ENCODE measurements at regions not wholly inside any gene's neighbourhood (a gene's known extent, or its start where the extent isn't known, plus 50 kb on each side); places are given as distances from the start of the nearest gene placed in this dataset.

GRCh38 chr13:50357586-50358118 lies 342.4 kb downstream of the KCNRG start:
- H3K4me1 ChIP-seq, result peaks cover 19% of the 10 kb centered on the region
- intact Hi-C loops (cut with DNase I), result no loop called here
- H3K4me3 ChIP-seq, result no peak overlapping the region
- no peaks in the 10 kb centered on the region for H3K36me3 ChIP-seq
- no peaks in the 10 kb centered on the region for H3K27me3 ChIP-seq
- H3K9me3 ChIP-seq, result no peaks in the 10 kb centered on the region
- TF ChIP-seq POLR2AphosphoS5 (IDR thresholded peaks at IDR 0.05; ENCODE audit: insufficient read depth in 1 of 2, low read depth in 1 of 2) (no peak), POLR2A (IDR thresholded peaks at IDR 0.05) (no peak), CTCF (IDR thresholded peaks at IDR 0.05) (no peak)
- no peak overlapping the region for H3K27ac ChIP-seq
- DNase-seq (ENCODE audit: extremely low spot score in 2 of 2), result no peak

- intact Hi-C loops (cut with DNase I), result no loop called here
- no peak for TF ChIP-seq POLR2A (IDR thresholded peaks at IDR 0.05)
- no peak for TF ChIP-seq POLR2AphosphoS5 (IDR thresholded peaks at IDR 0.05; ENCODE audit: insufficient read depth in 1 of 2, low read depth in 1 of 2)
- TF ChIP-seq CTCF (IDR thresholded peaks at IDR 0.05), result no peak
- H3K27ac ChIP-seq, result peak overlapping the region; percentile 37
- peaks cover 19% of the 10 kb centered on the region for H3K4me1 ChIP-seq
- no peak for DNase-seq (ENCODE audit: extremely low spot score in 2 of 2)
- H3K4me3 ChIP-seq, result no peak overlapping the region
- H3K9me3 ChIP-seq, result no peaks in the 10 kb centered on the region
- H3K27me3 ChIP-seq, result no peaks in the 10 kb centered on the region
- H3K36me3 ChIP-seq, result no peaks in the 10 kb centered on the region
These were observed 343.2 kb downstream of the KCNRG start for GRCh38 chr13:50358231-50359040.

GRCh38 chr13:50359041-50359367 lies 343.8 kb downstream of the KCNRG start:
- intact Hi-C loops (cut with DNase I), result no loop called here

GRCh38 chr13:50359779-50360178 lies 344.5 kb downstream of the KCNRG start:
- DNase-seq (ENCODE audit: extremely low spot score in 2 of 2), result no peak
- Histone ChIP-seq H3K27ac (no peak overlapping the region), H3K36me3 (no peaks in the 10 kb centered on the region), H3K27me3 (no peaks in the 10 kb centered on the region), H3K4me1 (peaks cover 19% of the 10 kb centered on the region), H3K9me3 (no peaks in the 10 kb centered on the region), H3K4me3 (no peak overlapping the region)
- intact Hi-C loops (cut with DNase I), result no loop called here
- no peak for TF ChIP-seq POLR2A (IDR thresholded peaks at IDR 0.05)
- TF ChIP-seq POLR2AphosphoS5 (IDR thresholded peaks at IDR 0.05; ENCODE audit: insufficient read depth in 1 of 2, low read depth in 1 of 2), result no peak
- TF ChIP-seq CTCF (IDR thresholded peaks at IDR 0.05), result no peak

More at GRCh38 chr13:50359041-50359367, 343.8 kb downstream of the KCNRG start:
- no peak for DNase-seq (ENCODE audit: extremely low spot score in 2 of 2)
- H3K27me3 ChIP-seq, result no peaks in the 10 kb centered on the region
- H3K4me3 ChIP-seq, result no peak overlapping the region
- H3K27ac ChIP-seq, result no peak overlapping the region
- no peak for TF ChIP-seq POLR2A (IDR thresholded peaks at IDR 0.05)
- TF ChIP-seq POLR2AphosphoS5 (IDR thresholded peaks at IDR 0.05; ENCODE audit: insufficient read depth in 1 of 2, low read depth in 1 of 2), result no peak
- TF ChIP-seq CTCF (IDR thresholded peaks at IDR 0.05), result no peak
- no peaks in the 10 kb centered on the region for H3K9me3 ChIP-seq
- no peaks in the 10 kb centered on the region for H3K36me3 ChIP-seq
- peaks cover 19% of the 10 kb centered on the region for H3K4me1 ChIP-seq

- no peak for DNase-seq (ENCODE audit: extremely low spot score in 2 of 2)
- H3K4me1 ChIP-seq, result peaks cover 19% of the 10 kb centered on the region
- H3K9me3 ChIP-seq, result no peaks in the 10 kb centered on the region
- H3K4me3 ChIP-seq, result no peak overlapping the region
- no peak for TF ChIP-seq POLR2A (IDR thresholded peaks at IDR 0.05)
- TF ChIP-seq CTCF (IDR thresholded peaks at IDR 0.05), result no peak
- TF ChIP-seq POLR2AphosphoS5 (IDR thresholded peaks at IDR 0.05; ENCODE audit: insufficient read depth in 1 of 2, low read depth in 1 of 2), result no peak
- no peaks in the 10 kb centered on the region for H3K36me3 ChIP-seq
- H3K27me3 ChIP-seq, result no peaks in the 10 kb centered on the region
- no peak overlapping the region for H3K27ac ChIP-seq
- intact Hi-C loops (cut with DNase I), result no loop called here
These were observed 345.4 kb downstream of the KCNRG start for GRCh38 chr13:50360637-50361036.

Data from vagina (tissue), 2 donors.